ENCODE measurements at regions not wholly inside any gene's neighbourhood (a gene's known extent, or its start where the extent isn't known, plus 50 kb on each side); places are given as distances from the start of the nearest gene placed in this dataset.

GRCh38 chr11:127601578-127601977 lies 601.0 kb upstream of the KIRREL3 start:
- TF ChIP-seq, protein P1, sequence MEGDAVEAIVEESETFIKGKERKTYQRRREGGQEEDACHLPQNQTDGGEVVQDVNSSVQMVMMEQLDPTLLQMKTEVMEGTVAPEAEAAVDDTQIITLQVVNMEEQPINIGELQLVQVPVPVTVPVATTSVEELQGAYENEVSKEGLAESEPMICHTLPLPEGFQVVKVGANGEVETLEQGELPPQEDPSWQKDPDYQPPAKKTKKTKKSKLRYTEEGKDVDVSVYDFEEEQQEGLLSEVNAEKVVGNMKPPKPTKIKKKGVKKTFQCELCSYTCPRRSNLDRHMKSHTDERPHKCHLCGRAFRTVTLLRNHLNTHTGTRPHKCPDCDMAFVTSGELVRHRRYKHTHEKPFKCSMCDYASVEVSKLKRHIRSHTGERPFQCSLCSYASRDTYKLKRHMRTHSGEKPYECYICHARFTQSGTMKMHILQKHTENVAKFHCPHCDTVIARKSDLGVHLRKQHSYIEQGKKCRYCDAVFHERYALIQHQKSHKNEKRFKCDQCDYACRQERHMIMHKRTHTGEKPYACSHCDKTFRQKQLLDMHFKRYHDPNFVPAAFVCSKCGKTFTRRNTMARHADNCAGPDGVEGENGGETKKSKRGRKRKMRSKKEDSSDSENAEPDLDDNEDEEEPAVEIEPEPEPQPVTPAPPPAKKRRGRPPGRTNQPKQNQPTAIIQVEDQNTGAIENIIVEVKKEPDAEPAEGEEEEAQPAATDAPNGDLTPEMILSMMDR (IDR thresholded peaks at IDR 0.05; ENCODE audit: extremely low read depth in 1 of 2, insufficient read depth in 1 of 2, low read depth in 1 of 2, low read length in 2 of 2), result no peak
- TF ChIP-seq POLR2AphosphoS5 (IDR thresholded peaks at IDR 0.05; ENCODE audit: insufficient read depth, low read depth, low read length), result no peak

All from endothelial cell of umbilical vein (primary cell).